Trophoblast cell (in vitro differentiated cells and primary cell): ENCODE measurements at regions not wholly inside any gene's neighbourhood (a gene's known extent, or its start where the extent isn't known, plus 50 kb on each side); places are given as distances from the start of the nearest gene placed in this dataset.
"Not testable (repeated sequence)": the region's sequence is repeated elsewhere in the genome, so short reads cannot be mapped to it uniquely, and the experiment has no call there.

Source experiments
- DNase-seq, 2 donors: peaks; one replicate each; pipeline ENCODE4 v3.0.0-alpha.2; 2016
- H2AFZ ChIP-seq: 2 replicates; pipeline ENCODE4 v1.6.1; 2013; ENCODE audit warnings: low read length, moderate library complexity, mild to moderate bottlenecking; ENCODE audit not compliant: insufficient read depth, poor library complexity
- H2AK5ac ChIP-seq: 2 replicates; pipeline ENCODE4 v1.6.1; 2013; ENCODE audit warnings: mild to moderate bottlenecking, low read length
- H2BK120ac ChIP-seq: 2 replicates; pipeline ENCODE4 v1.6.1; 2013; ENCODE audit warnings: low read length, mild to moderate bottlenecking, moderate library complexity; ENCODE audit not compliant: insufficient read depth, poor library complexity
- H2BK12ac ChIP-seq: 2 replicates; pipeline ENCODE4 v1.6.1; 2013; ENCODE audit warnings: mild to moderate bottlenecking, low read length, moderate library complexity
- H2BK5ac ChIP-seq: 2 replicates; pipeline ENCODE4 v1.6.1; 2013; ENCODE audit warnings: low read length, low read depth, moderate library complexity, mild to moderate bottlenecking; ENCODE audit not compliant: poor library complexity
- H3K14ac ChIP-seq: 2 replicates; pipeline ENCODE4 v1.6.1; 2013; ENCODE audit warnings: mild to moderate bottlenecking, low read length
- H3K18ac ChIP-seq: 2 replicates; pipeline ENCODE4 v1.6.1; 2013; ENCODE audit warnings: mild to moderate bottlenecking, low read length
- H3K23ac ChIP-seq: 2 replicates; pipeline ENCODE4 v1.6.1; 2013; ENCODE audit warnings: low read length
- H3K27ac ChIP-seq: 2 replicates; pipeline ENCODE4 v1.5.1; 2013; ENCODE audit warnings: low read depth, mild to moderate bottlenecking, inconsistent platforms, low read length, moderate library complexity
- H3K27me3 ChIP-seq: 2 replicates; pipeline ENCODE4 v1.6.1; 2013; ENCODE audit warnings: inconsistent platforms, mild to moderate bottlenecking, low read length, moderate library complexity; ENCODE audit not compliant: insufficient read depth
- H3K36me3 ChIP-seq, 2 experiments: 1 replicate in 1 of 2; 2 replicates in 1 of 2; pipeline ENCODE4 v1.6.1; 2013; ENCODE audit warnings: low read length in 2 of 2, mild to moderate bottlenecking in 2 of 2, moderate library complexity in 1 of 2; ENCODE audit not compliant: insufficient read depth in 2 of 2, control insufficient read depth in 1 of 2
- H3K4ac ChIP-seq: 2 replicates; pipeline ENCODE4 v1.6.1; 2013; ENCODE audit warnings: low read depth, mild to moderate bottlenecking, low read length, moderate library complexity
- H3K4me1 ChIP-seq, 2 experiments: 1 replicate in 1 of 2; 2 replicates in 1 of 2; pipeline ENCODE4 v1.6.1; 2013; ENCODE audit warnings: low read length in 2 of 2, mild to moderate bottlenecking in 2 of 2, moderate library complexity in 1 of 2; ENCODE audit not compliant: insufficient read depth in 2 of 2, control insufficient read depth in 1 of 2
- H3K4me2 ChIP-seq: 2 replicates; pipeline ENCODE4 v1.6.1; 2013; ENCODE audit warnings: inconsistent platforms, mild to moderate bottlenecking, low read length, moderate library complexity
- H3K4me3 ChIP-seq: 2 replicates; pipeline ENCODE4 v1.5.1; 2013; ENCODE audit warnings: mild to moderate bottlenecking, low read depth, low read length, inconsistent platforms
- H3K79me1 ChIP-seq: one replicate; pipeline ENCODE4 v1.6.1; 2013; ENCODE audit warnings: low read length
- H3K79me2 ChIP-seq: 2 replicates; pipeline ENCODE4 v1.6.1; 2013; ENCODE audit warnings: low read length, mild to moderate bottlenecking; ENCODE audit not compliant: control insufficient read depth, insufficient read depth, poor library complexity
- H3K9ac ChIP-seq: 2 replicates; pipeline ENCODE4 v1.6.1; 2013; ENCODE audit warnings: mild to moderate bottlenecking, low read length
- H3K9me3 ChIP-seq: 2 replicates; pipeline ENCODE4 v1.6.1; 2013; ENCODE audit warnings: low read depth, mild to moderate bottlenecking, control low read depth, inconsistent platforms, low read length; ENCODE audit not compliant: insufficient read depth
- H4K12ac ChIP-seq: 2 replicates; pipeline ENCODE4 v1.6.1; 2013; ENCODE audit warnings: low read depth, mild to moderate bottlenecking, low read length, moderate library complexity
- H4K8ac ChIP-seq: 2 replicates; pipeline ENCODE4 v1.6.1; 2013; ENCODE audit warnings: low read depth, mild to moderate bottlenecking, low read length, moderate library complexity
- H4K91ac ChIP-seq: one replicate; pipeline ENCODE4 v1.6.1; 2013; ENCODE audit warnings: low read depth, mild to moderate bottlenecking, low read length, moderate library complexity
- WGBS: extraction: QIAGEN DNeasy Blood & Tissue Kit; methylation state at CpG from one replicate; pipeline ENCODE4 v1.1.7; 2013; ENCODE audit warnings: missing lambda C conversion rate; ENCODE audit not compliant: insufficient read length, insufficient coverage; ENCODE audit errors: extremely low coverage; 5-methylcytosine and 5-hydroxymethylcytosine counted together

DNA sequence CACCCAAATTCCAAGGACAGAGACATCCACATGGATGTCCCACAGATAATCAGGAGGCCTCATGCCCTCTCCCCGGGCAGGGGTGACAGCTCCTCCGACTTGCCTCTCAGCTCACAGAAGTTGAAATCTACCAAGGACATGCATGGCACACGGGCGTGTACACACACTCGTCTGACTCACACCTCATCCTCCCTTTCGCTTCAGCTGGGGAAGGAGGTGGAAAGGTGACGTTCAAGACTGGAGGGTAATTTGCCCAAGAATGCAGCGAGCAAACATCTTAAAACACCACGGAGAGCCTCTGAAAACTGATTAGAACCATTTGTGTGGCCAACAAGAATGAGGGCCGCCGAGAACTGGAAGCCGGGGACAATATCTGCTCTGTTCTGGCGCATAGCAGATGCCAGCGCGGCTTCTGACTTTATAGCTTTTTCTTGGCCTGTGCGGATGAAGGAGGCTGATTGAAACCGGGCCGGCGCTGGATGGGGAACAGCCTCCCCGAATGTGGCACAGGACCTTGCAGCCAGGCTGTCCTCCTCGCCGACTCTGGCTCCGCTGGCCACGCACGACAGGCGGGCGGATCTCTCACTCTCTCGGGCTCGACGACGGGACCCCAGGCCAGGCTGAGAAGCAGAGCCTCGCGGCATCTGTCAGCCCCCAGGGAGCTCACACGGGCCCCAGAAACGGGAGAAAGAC, 100.9 kb downstream of the C16orf95 start:
- no peak overlapping the region for H3K14ac ChIP-seq
- no peak overlapping the region for H3K23ac ChIP-seq
- no peak overlapping the region for H2BK12ac ChIP-seq
- H2BK5ac ChIP-seq = no peak overlapping the region
- H3K4me3 ChIP-seq = no peak overlapping the region
- H3K4me1 ChIP-seq = peaks cover 8% of the 10 kb centered on the region in 2 experiments
- no peak overlapping the region for H3K9ac ChIP-seq
- no peak overlapping the region for H2BK120ac ChIP-seq
- H4K91ac ChIP-seq = no peak overlapping the region
- no CpG with 5 or more reads among the region's 35 CpGs for WGBS
- no peak overlapping the region for H3K4me2 ChIP-seq
- H3K4ac ChIP-seq = no peak overlapping the region
- H4K8ac ChIP-seq = no peak overlapping the region
- DNase-seq = no peak
- peak overlapping the region; percentile 59 for H2AK5ac ChIP-seq
- H3K36me3 ChIP-seq = no peaks in the 10 kb centered on the region
- H2AFZ ChIP-seq = no peak overlapping the region
- peaks cover 3% of the 10 kb centered on the region for H3K79me1 ChIP-seq
- H3K18ac ChIP-seq = no peak overlapping the region
- H3K27me3 ChIP-seq = no peaks in the 10 kb centered on the region
- no peak overlapping the region for H3K27ac ChIP-seq
- H3K79me2 ChIP-seq = no peaks in the 10 kb centered on the region
- peaks cover 15% of the 10 kb centered on the region for H3K9me3 ChIP-seq
- H4K12ac ChIP-seq = no peak overlapping the region

DNA sequence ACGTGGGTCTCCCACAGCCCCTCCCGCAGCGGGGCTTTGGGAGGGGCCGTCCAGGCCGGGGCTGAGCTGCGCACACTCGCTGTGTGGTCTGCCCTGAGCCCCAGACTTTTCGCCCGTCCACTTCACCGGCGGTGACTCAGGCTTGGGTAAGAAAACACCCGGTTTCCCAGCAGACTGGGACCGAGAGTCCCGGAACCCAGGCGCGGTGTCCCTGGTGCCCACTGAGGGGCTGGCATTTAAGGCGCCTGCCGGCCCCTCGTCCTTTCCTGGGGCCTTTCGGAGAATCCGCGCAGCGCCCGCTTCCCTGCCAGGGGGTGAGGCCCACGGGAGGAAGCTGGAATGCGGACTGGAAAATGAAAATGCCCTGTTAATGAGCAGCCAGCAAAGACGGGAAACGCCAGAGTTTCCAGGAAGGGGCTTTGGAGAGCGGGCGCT, 100.3 kb downstream of the C16orf95 start:
- Histone ChIP-seq H3K18ac (no peak overlapping the region), H2BK12ac (no peak overlapping the region), H2BK120ac (no peak overlapping the region), H2BK5ac (no peak overlapping the region), H3K27me3 (no peaks in the 10 kb centered on the region), H3K4ac (no peak overlapping the region), H3K9ac (no peak overlapping the region), H3K27ac (no peak overlapping the region), H3K14ac (no peak overlapping the region), H3K23ac (no peak overlapping the region), H3K4me2 (no peak overlapping the region), H2AFZ (no peak overlapping the region), H3K4me1 (peaks cover 3 to 4% of the 10 kb centered on the region in 2 experiments), H2AK5ac (peak overlapping the region; percentile 59), H3K4me3 (no peak overlapping the region), H4K12ac (no peak overlapping the region), H4K91ac (no peak overlapping the region), H3K79me2 (no peaks in the 10 kb centered on the region), H3K79me1 (peaks cover under 1% of the 10 kb centered on the region), H4K8ac (no peak overlapping the region), H3K36me3 (no peaks in the 10 kb centered on the region), H3K9me3 (peaks cover 16% of the 10 kb centered on the region)
- DNase-seq = no peak
- WGBS = no CpG with 5 or more reads among the region's 30 CpGs

DNA sequence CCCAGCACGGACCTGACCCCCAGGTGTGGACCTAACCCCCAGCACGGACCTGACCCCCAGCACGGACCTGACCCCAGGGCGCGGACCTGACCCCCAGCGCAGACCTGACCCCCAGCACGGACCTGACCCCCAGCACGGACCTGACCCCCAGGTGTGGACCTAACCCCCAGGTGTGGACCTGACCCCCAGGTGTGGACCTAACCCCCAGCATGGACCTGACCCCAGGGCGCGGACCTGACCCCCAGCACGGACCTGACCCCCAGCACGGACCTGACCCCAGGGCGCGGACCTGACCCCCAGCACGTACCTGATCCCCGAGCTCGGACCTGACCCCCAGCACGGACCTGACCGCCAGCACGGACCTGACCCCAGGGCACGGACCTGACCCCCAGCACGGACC, 99.4 kb downstream of the C16orf95 start:
- no CpG with 5 or more reads among the region's 22 CpGs for WGBS

DNA sequence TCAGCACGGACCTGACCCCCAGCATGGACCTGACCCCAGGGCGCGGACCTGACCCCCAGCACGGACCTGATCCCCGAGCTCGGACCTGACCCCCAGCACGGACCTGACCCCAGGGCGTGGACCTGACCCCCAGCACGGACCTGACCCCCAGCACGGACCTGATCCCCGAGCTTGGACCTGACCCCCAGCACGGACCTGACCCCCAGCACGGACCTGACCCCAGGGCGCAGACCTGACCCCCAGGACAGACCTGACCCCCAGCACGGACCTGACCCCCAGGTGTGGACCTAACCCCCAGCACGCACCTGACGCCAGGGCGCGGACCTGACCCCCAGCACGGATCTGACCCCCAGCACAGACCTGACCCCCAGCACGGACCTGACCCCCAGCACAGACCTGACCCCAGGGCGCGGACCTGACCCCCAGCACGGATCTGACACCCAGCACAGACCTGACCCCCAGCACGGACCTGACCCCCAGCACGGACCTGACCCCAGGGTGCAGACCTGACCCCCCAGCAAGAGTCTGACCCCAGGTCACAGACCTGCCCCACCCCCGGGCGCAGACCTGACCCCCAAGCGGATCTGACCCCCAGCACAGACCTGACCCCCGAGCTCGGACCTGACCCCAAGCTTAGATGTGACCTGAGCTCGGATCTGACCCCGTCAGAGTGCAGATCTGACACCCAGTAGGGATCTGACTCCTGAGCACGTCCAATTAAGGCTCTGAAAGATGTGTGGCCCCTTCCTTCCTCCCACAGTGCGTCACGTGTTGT, 98.7 kb downstream of the C16orf95 start:
- no peaks in the 10 kb centered on the region for H3K79me2 ChIP-seq
- H2BK120ac ChIP-seq = no peak overlapping the region
- no peak overlapping the region for H3K4ac ChIP-seq
- H3K14ac ChIP-seq = no peak overlapping the region
- no peak for DNase-seq
- no peak overlapping the region for H3K9ac ChIP-seq
- H4K12ac ChIP-seq = no peak overlapping the region
- H3K18ac ChIP-seq = no peak overlapping the region
- H3K79me1 ChIP-seq = no peaks in the 10 kb centered on the region
- no peak overlapping the region for H3K23ac ChIP-seq
- H2AK5ac ChIP-seq = no peak overlapping the region
- H3K4me1 ChIP-seq = peaks cover 0 to 2% of the 10 kb centered on the region in 2 experiments
- H2BK12ac ChIP-seq = peak overlapping the region; percentile 20
- WGBS = no CpG with 5 or more reads among the region's 36 CpGs
- H3K4me2 ChIP-seq = no peak overlapping the region
- no peak overlapping the region for H3K27ac ChIP-seq
- peaks cover 20% of the 10 kb centered on the region for H3K9me3 ChIP-seq
- H4K91ac ChIP-seq = no peak overlapping the region
- no peak overlapping the region for H4K8ac ChIP-seq
- no peak overlapping the region for H2AFZ ChIP-seq
- H3K36me3 ChIP-seq = no peaks in the 10 kb centered on the region
- H2BK5ac ChIP-seq = no peak overlapping the region
- H3K4me3 ChIP-seq = no peak overlapping the region
- no peaks in the 10 kb centered on the region for H3K27me3 ChIP-seq

More for the DNA sequence above, 99.4 kb downstream of the C16orf95 start:
- not testable (repeated sequence) for H3K79me1 ChIP-seq, H2BK5ac ChIP-seq, H3K9ac ChIP-seq, H4K12ac ChIP-seq, H4K8ac ChIP-seq, H3K36me3 ChIP-seq, H3K4ac ChIP-seq, H3K27me3 ChIP-seq, H4K91ac ChIP-seq, H3K4me3 ChIP-seq, H3K18ac ChIP-seq, H3K27ac ChIP-seq, H2BK120ac ChIP-seq, H3K14ac ChIP-seq, H3K4me1 ChIP-seq, H3K79me2 ChIP-seq, DNase-seq, H3K4me2 ChIP-seq, H2AFZ ChIP-seq, H2AK5ac ChIP-seq, H3K23ac ChIP-seq, H2BK12ac ChIP-seq
- peaks cover 20% of the 10 kb centered on the region for H3K9me3 ChIP-seq
